Erythroblast (primary cell): ENCODE measurements at regions not wholly inside any gene's neighbourhood (a gene's known extent, or its start where the extent isn't known, plus 50 kb on each side); places are given as distances from the start of the nearest gene placed in this dataset.

Experiments
- GATA1 ChIP-seq: IDR thresholded peaks from 2 replicates; pipeline ENCODE4 v1.6.1; 2011; ENCODE audit warnings: low read depth, mild to moderate bottlenecking, control low read depth, low read length, moderate library complexity
- POLR2A ChIP-seq: IDR thresholded peaks from 2 replicates; pipeline ENCODE4 v1.6.1; 2011; ENCODE audit warnings: mild to moderate bottlenecking, low read length

DNA sequence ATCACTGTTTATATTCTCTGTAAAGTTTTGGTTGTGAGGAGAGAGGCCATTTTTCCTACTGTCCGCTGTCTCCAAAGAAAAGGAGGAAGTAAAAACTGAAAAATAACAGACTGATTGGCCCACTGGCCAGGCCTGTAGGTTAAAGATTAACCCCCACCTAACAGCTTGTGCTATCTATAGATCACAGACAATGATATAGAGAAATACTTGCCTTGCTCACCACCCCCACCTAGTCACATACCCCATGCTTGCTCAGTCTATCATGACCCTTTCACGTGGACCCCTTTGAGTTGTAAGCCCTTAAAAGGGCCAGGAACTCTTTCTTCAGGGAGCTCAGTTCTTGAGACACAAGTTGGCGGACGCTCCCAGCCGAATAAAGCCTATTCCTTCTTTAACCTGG lies 357.4 kb downstream of the PRDM9 start:
- TF ChIP-seq POLR2A: no peak
- no peak for TF ChIP-seq GATA1
